Peyer's patch (tissue), 4 donors: ENCODE measurements at regions not wholly inside any gene's neighbourhood (a gene's known extent, or its start where the extent isn't known, plus 50 kb on each side); places are given as distances from the start of the nearest gene placed in this dataset.

Experiments used
- POLR2A ChIP-seq, 2 donors: fragments of 450-650 bp; IDR thresholded peaks; one replicate each; pipeline ENCODE4 v1.5.1; 2017; ENCODE audit warnings: antibody characterized with exemption in 2 of 2, mild to moderate bottlenecking in 2 of 2, moderate library complexity in 2 of 2
- TF ChIP-seq, protein P1 (sequence below), 6 experiments: fragments of 450-650 bp in 4 of 6; fragments of 200-600 bp in 2 of 6; sonication (generic) in 1 of 6; IDR thresholded peaks; one replicate each; pipeline ENCODE4 v1.5.1; 2017 to 2019; ENCODE audit warnings: antibody characterized with exemption in 6 of 6, mild to moderate bottlenecking in 3 of 6, moderate library complexity in 1 of 6

- TF ChIP-seq, protein P1, sequence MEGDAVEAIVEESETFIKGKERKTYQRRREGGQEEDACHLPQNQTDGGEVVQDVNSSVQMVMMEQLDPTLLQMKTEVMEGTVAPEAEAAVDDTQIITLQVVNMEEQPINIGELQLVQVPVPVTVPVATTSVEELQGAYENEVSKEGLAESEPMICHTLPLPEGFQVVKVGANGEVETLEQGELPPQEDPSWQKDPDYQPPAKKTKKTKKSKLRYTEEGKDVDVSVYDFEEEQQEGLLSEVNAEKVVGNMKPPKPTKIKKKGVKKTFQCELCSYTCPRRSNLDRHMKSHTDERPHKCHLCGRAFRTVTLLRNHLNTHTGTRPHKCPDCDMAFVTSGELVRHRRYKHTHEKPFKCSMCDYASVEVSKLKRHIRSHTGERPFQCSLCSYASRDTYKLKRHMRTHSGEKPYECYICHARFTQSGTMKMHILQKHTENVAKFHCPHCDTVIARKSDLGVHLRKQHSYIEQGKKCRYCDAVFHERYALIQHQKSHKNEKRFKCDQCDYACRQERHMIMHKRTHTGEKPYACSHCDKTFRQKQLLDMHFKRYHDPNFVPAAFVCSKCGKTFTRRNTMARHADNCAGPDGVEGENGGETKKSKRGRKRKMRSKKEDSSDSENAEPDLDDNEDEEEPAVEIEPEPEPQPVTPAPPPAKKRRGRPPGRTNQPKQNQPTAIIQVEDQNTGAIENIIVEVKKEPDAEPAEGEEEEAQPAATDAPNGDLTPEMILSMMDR (IDR thresholded peaks at IDR 0.05): no peak
- no peak for TF ChIP-seq POLR2A (IDR thresholded peaks at IDR 0.05)
Observed at GRCh38 chr14:104389326-104390220, 190.0 kb upstream of the C14orf180 start.
